Thyroid gland (tissue), 4 donors: ENCODE measurements at regions not wholly inside any gene's neighbourhood (a gene's known extent, or its start where the extent isn't known, plus 50 kb on each side); places are given as distances from the start of the nearest gene placed in this dataset.
"Not testable (repeated sequence)": the region's sequence is repeated elsewhere in the genome, so short reads cannot be mapped to it uniquely, and the experiment has no call there.

ENCODE experiments used
- DNase-seq, 2 donors: peaks; one replicate each; pipeline ENCODE4 v3.0.0-alpha.2; 2019
- H3K27ac ChIP-seq, 3 donors: fragments of 200-600 bp; sonication (generic); 1 replicate in 2 of 3; 2 replicates in 1 of 3; pipeline ENCODE4 v1.5.1; 2016 to 2019; ENCODE audit warnings: mild to moderate bottlenecking in 1 of 3, moderate library complexity in 1 of 3
- H3K27me3 ChIP-seq: fragments of 200-600 bp; sonication (generic); one replicate; pipeline ENCODE4 v1.5.1; 2019
- H3K36me3 ChIP-seq, 2 donors: fragments of 200-600 bp; sonication (generic); one replicate each; pipeline ENCODE4 v1.5.1; 2016 to 2019
- H3K4me1 ChIP-seq, 2 donors: fragments of 200-600 bp; sonication (generic); one replicate each; pipeline ENCODE4 v1.5.1; 2017 to 2019
- H3K4me3 ChIP-seq, 3 donors: fragments of 200-600 bp; sonication (generic); replicated peaks in 1 of 3; 1 replicate in 2 of 3; 2 replicates in 1 of 3; pipeline ENCODE4 v1.5.1; 2016; ENCODE audit warnings: mild to moderate bottlenecking in 1 of 3
- H3K9me3 ChIP-seq: fragments of 200-600 bp; sonication (generic); one replicate; pipeline ENCODE4 v1.5.1; 2017
- CTCF ChIP-seq, 6 experiments: fragments of 200-600 bp in 3 of 6; fragments of 450-650 bp in 3 of 6; sonication (generic) in 3 of 6; IDR thresholded peaks; one replicate each; pipeline ENCODE4 v1.5.1; 2016 to 2019; ENCODE audit warnings: antibody characterized with exemption in 6 of 6, mild to moderate bottlenecking in 2 of 6, inconsistent platforms in 1 of 6, moderate library complexity in 1 of 6
- POLR2A ChIP-seq, 2 donors: fragments of 450-650 bp; IDR thresholded peaks; one replicate each; pipeline ENCODE4 v1.6.1; 2017; ENCODE audit warnings: antibody characterized with exemption in 2 of 2, mild to moderate bottlenecking in 2 of 2, moderate library complexity in 1 of 2
- WGBS, 2 donors: methylation state at CpG; one replicate each; pipeline ENCODE4 v1.1.5; 2017; 5-methylcytosine and 5-hydroxymethylcytosine counted together
- intact Hi-C: fragments of 100-400 bp; cut with DNase I; formaldehyde crosslinking; loops from one replicate; pipeline ENCODE4 v1.15.1; 2023

GRCh38 chr20:52031563-52032303 lies 159.8 kb downstream of the ZFP64 start:
- DNase-seq = no peak
- TF ChIP-seq POLR2A (IDR thresholded peaks at IDR 0.05) (no peak), CTCF (IDR thresholded peaks at IDR 0.05) (no peak)
- 50 to 51% methylated on average over 14 of the region's 14 CpGs for WGBS, 2 donors
- Histone ChIP-seq H3K36me3 (no peaks in the 10 kb centered on the region), H3K4me1 (no peaks in the 10 kb centered on the region), H3K4me3 (no peak overlapping the region), H3K27me3 (no peaks in the 10 kb centered on the region), H3K27ac (no peak overlapping the region), H3K9me3 (no peaks in the 10 kb centered on the region)
- intact Hi-C loops = no loop called here

- no peaks in the 10 kb centered on the region for H3K9me3 ChIP-seq
- intact Hi-C loops = no loop called here
- no peak overlapping the region for H3K4me3 ChIP-seq
- WGBS, 2 donors = 85 to 91% methylated on average over 2 of the region's 2 CpGs
- no peaks in the 10 kb centered on the region for H3K27me3 ChIP-seq
- TF ChIP-seq CTCF (IDR thresholded peaks at IDR 0.05) (no peak), POLR2A (IDR thresholded peaks at IDR 0.05) (no peak)
- no peak for DNase-seq
- no peak overlapping the region for H3K27ac ChIP-seq
- H3K4me1 ChIP-seq = no peaks in the 10 kb centered on the region
- no peaks in the 10 kb centered on the region for H3K36me3 ChIP-seq
Observed at GRCh38 chr20:52031206-52031562, 160.4 kb downstream of the ZFP64 start.

GRCh38 chr20:52029129-52029528 lies 162.4 kb downstream of the ZFP64 start:
- H3K36me3 ChIP-seq, DNase-seq, H3K27me3 ChIP-seq, H3K9me3 ChIP-seq, H3K27ac ChIP-seq, H3K4me1 ChIP-seq, intact Hi-C loops, H3K4me3 ChIP-seq: not testable (repeated sequence)
- 96 to 97% methylated on average over 2 of the region's 2 CpGs for WGBS, 2 donors

GRCh38 chr20:52025938-52026337 lies 165.6 kb downstream of the ZFP64 start:
- Histone ChIP-seq H3K4me1 (no peaks in the 10 kb centered on the region), H3K9me3 (no peaks in the 10 kb centered on the region), H3K27ac (no peak overlapping the region), H3K27me3 (no peaks in the 10 kb centered on the region), H3K4me3 (no peak overlapping the region), H3K36me3 (no peaks in the 10 kb centered on the region)
- 63 to 67% methylated on average over 3 of the region's 3 CpGs for WGBS, 2 donors
- TF ChIP-seq POLR2A (IDR thresholded peaks at IDR 0.05) (no peak), CTCF (IDR thresholded peaks at IDR 0.05) (no peak)
- intact Hi-C loops = no loop called here
- no peak for DNase-seq

- TF ChIP-seq POLR2A (IDR thresholded peaks at IDR 0.05) (no peak), CTCF (IDR thresholded peaks at IDR 0.05) (no peak)
- no peak overlapping the region for H3K27ac ChIP-seq
- intact Hi-C loops = no loop called here
- 94 to 96% methylated on average over 3 of the region's 3 CpGs for WGBS, 2 donors
- no peak for DNase-seq
- H3K4me3 ChIP-seq = no peak overlapping the region
- H3K36me3 ChIP-seq = no peaks in the 10 kb centered on the region
- H3K27me3 ChIP-seq = no peaks in the 10 kb centered on the region
- H3K4me1 ChIP-seq = no peaks in the 10 kb centered on the region
- H3K9me3 ChIP-seq = no peaks in the 10 kb centered on the region
Observed at GRCh38 chr20:52019313-52019712, 172.3 kb downstream of the ZFP64 start.
